ENCODE measurements at regions not wholly inside any gene's neighbourhood (a gene's known extent, or its start where the extent isn't known, plus 50 kb on each side); places are given as distances from the start of the nearest gene placed in this dataset.

DNA sequence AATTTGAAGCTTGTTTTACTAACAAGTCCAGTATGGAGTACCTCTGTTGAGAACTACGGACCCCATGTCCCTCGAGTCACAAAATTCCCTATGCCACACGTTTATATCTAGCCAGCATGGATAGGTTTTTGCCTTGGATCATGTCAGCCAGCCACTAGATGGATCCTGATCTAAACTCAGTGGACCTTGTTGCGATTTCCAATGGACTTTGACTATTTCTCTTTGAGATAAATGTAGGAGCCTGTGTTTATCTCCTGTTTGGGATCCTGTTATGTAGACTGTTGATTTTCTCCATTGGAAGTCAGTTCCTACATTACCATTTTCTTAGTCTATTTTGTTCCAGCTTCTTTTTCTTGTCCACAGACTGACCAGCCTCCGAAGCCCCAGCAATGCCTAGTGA lies 127.1 kb upstream of the BMAL1 start:
- TF ChIP-seq, protein P1, sequence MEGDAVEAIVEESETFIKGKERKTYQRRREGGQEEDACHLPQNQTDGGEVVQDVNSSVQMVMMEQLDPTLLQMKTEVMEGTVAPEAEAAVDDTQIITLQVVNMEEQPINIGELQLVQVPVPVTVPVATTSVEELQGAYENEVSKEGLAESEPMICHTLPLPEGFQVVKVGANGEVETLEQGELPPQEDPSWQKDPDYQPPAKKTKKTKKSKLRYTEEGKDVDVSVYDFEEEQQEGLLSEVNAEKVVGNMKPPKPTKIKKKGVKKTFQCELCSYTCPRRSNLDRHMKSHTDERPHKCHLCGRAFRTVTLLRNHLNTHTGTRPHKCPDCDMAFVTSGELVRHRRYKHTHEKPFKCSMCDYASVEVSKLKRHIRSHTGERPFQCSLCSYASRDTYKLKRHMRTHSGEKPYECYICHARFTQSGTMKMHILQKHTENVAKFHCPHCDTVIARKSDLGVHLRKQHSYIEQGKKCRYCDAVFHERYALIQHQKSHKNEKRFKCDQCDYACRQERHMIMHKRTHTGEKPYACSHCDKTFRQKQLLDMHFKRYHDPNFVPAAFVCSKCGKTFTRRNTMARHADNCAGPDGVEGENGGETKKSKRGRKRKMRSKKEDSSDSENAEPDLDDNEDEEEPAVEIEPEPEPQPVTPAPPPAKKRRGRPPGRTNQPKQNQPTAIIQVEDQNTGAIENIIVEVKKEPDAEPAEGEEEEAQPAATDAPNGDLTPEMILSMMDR (IDR thresholded peaks at IDR 0.05; ENCODE audit: insufficient read depth, low read length): no peak
- TF ChIP-seq GABPA (IDR thresholded peaks at IDR 0.05; ENCODE audit: low read depth) (no peak), POLR2AphosphoS5 (IDR thresholded peaks at IDR 0.05; ENCODE audit: low read depth) (no peak), SPI1 (IDR thresholded peaks at IDR 0.05; ENCODE audit: borderline replicate concordance, low read depth) (no peak)

All from HL-60 (cell line).